Astrocyte (in vitro differentiated cells and primary cell): ENCODE measurements at regions not wholly inside any gene's neighbourhood (a gene's known extent, or its start where the extent isn't known, plus 50 kb on each side); places are given as distances from the start of the nearest gene placed in this dataset.

ENCODE experiments used
- DNase-seq: peaks from one replicate; pipeline ENCODE4 v3.0.0-alpha.2; 2010; ENCODE audit warnings: low read depth
- FAIRE-seq: peaks from 2 replicates; lab custom pipeline; 2011; peaks lifted over from hg19 to GRCh38; lab: Jason Lieb, UNC
- H2AFZ ChIP-seq: 2 replicates; pipeline ENCODE4 v1.6.0; 2012; ENCODE audit warnings: low read depth, low read length, inconsistent platforms
- H3K27ac ChIP-seq: 2 replicates; pipeline ENCODE4 v1.5.1; 2011; ENCODE audit warnings: low read depth, low read length, inconsistent platforms
- H3K27me3 ChIP-seq: 2 replicates; pipeline ENCODE4 v1.6.0; 2011; ENCODE audit warnings: low read length, inconsistent platforms; ENCODE audit not compliant: insufficient read depth
- H3K36me3 ChIP-seq: 2 replicates; pipeline ENCODE4 v1.5.1; 2011; ENCODE audit warnings: low read length, inconsistent platforms; ENCODE audit not compliant: insufficient read depth
- H3K4me1 ChIP-seq: 2 replicates; pipeline ENCODE4 v1.5.1; 2011; ENCODE audit warnings: low read length, inconsistent platforms; ENCODE audit not compliant: insufficient read depth
- H3K4me2 ChIP-seq: 2 replicates; pipeline ENCODE4 v1.6.0; 2012; ENCODE audit warnings: low read length, inconsistent platforms
- H3K4me3 ChIP-seq: 2 replicates; pipeline ENCODE4 v1.5.1; 2011; ENCODE audit warnings: low read depth, mild to moderate bottlenecking, low read length, inconsistent platforms; ENCODE audit not compliant: insufficient read depth
- H3K79me2 ChIP-seq: 2 replicates; pipeline ENCODE4 v1.6.0; 2012; ENCODE audit warnings: mild to moderate bottlenecking, low read length, inconsistent platforms; ENCODE audit not compliant: insufficient read depth
- H3K9ac ChIP-seq: 2 replicates; pipeline ENCODE4 v1.6.0; 2012; ENCODE audit warnings: mild to moderate bottlenecking, low read length, inconsistent platforms
- H3K9me3 ChIP-seq: 2 replicates; pipeline ENCODE4 v1.5.1; 2012; ENCODE audit warnings: low read depth, mild to moderate bottlenecking, low read length, inconsistent platforms; ENCODE audit not compliant: insufficient read depth
- H4K20me1 ChIP-seq: 2 replicates; pipeline ENCODE4 v1.6.0; 2012; ENCODE audit warnings: low read length, inconsistent platforms; ENCODE audit not compliant: insufficient read depth
- H3K27ac Mint-ChIP-seq: one replicate; pipeline ENCODE4 v1.8.0; 2021; ENCODE audit warnings: mild to moderate bottlenecking, mixed read lengths; ENCODE audit not compliant: unreplicated experiment
- H3K27me3 Mint-ChIP-seq: one replicate; pipeline ENCODE4 v1.8.0; 2021; ENCODE audit warnings: low read depth, mixed read lengths; ENCODE audit not compliant: unreplicated experiment
- H3K36me3 Mint-ChIP-seq: one replicate; pipeline ENCODE4 v1.8.0; 2021; ENCODE audit warnings: low read depth, mixed read lengths; ENCODE audit not compliant: unreplicated experiment
- H3K4me1 Mint-ChIP-seq: one replicate; pipeline ENCODE4 v1.8.0; 2021; ENCODE audit warnings: low read depth, mixed read lengths; ENCODE audit not compliant: unreplicated experiment
- H3K4me3 Mint-ChIP-seq: one replicate; pipeline ENCODE4 v1.8.0; 2021; ENCODE audit warnings: mild to moderate bottlenecking, moderate library complexity, mixed read lengths; ENCODE audit not compliant: unreplicated experiment
- H3K9me3 Mint-ChIP-seq: one replicate; pipeline ENCODE4 v1.8.0; 2021; ENCODE audit warnings: mild to moderate bottlenecking, mixed read lengths; ENCODE audit not compliant: unreplicated experiment
- EZH2 ChIP-seq: IDR thresholded peaks from 2 replicates; pipeline ENCODE4 v1.6.1; 2012; ENCODE audit warnings: mild to moderate bottlenecking, low read length, inconsistent platforms; ENCODE audit not compliant: insufficient read depth
- TF ChIP-seq, protein P1 (sequence below): IDR thresholded peaks from 2 replicates; pipeline ENCODE4 v1.5.1; 2011; ENCODE audit warnings: low read depth, mild to moderate bottlenecking, inconsistent platforms, low read length, moderate library complexity; ENCODE audit not compliant: insufficient read depth

DNA sequence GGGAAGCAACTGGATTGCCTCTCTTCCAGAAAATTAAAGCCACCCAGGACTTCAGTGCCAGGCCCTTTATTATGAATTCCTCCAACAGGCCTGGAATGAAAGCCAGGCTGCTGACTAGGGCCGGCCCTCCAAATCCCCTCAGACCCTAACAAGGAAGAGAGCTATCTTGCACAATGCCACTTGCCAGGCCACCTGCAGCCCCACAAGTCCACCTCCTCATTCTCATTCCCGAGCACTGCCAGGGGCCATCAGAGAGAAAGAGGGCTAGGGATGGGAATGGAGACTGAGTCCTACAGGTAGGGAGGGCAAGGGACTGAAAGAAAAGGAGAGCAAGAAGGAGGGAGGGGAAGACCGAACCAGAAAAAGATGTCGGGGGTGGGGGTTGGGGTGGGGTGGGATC, 86.5 kb downstream of the MRPL14 start:
- FAIRE-seq (no peak), DNase-seq (no peak)
- no peaks in the 10 kb centered on the region for H3K27me3 ChIP-seq
- Mint-ChIP-seq H3K27me3 (peaks cover 9% of the 10 kb centered on the region), H3K9me3 (no peaks in the 10 kb centered on the region), H3K27ac (peak overlapping the region; percentile 93), H3K36me3 (no peaks in the 10 kb centered on the region), H3K4me1 (peaks cover 42% of the 10 kb centered on the region), H3K4me3 (no peak overlapping the region)
- H2AFZ ChIP-seq = no peak overlapping the region
- peaks cover 38% of the 10 kb centered on the region for H3K4me1 ChIP-seq
- H3K9me3 ChIP-seq = no peaks in the 10 kb centered on the region
- no peak overlapping the region for H3K27ac ChIP-seq
- H3K79me2 ChIP-seq = no peaks in the 10 kb centered on the region
- no peak overlapping the region for H3K9ac ChIP-seq
- H3K4me2 ChIP-seq = no peak overlapping the region
- no peak for TF ChIP-seq EZH2
- TF ChIP-seq, protein P1, sequence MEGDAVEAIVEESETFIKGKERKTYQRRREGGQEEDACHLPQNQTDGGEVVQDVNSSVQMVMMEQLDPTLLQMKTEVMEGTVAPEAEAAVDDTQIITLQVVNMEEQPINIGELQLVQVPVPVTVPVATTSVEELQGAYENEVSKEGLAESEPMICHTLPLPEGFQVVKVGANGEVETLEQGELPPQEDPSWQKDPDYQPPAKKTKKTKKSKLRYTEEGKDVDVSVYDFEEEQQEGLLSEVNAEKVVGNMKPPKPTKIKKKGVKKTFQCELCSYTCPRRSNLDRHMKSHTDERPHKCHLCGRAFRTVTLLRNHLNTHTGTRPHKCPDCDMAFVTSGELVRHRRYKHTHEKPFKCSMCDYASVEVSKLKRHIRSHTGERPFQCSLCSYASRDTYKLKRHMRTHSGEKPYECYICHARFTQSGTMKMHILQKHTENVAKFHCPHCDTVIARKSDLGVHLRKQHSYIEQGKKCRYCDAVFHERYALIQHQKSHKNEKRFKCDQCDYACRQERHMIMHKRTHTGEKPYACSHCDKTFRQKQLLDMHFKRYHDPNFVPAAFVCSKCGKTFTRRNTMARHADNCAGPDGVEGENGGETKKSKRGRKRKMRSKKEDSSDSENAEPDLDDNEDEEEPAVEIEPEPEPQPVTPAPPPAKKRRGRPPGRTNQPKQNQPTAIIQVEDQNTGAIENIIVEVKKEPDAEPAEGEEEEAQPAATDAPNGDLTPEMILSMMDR = no peak
- no peak overlapping the region for H3K4me3 ChIP-seq
- H3K36me3 ChIP-seq = no peaks in the 10 kb centered on the region
- no peaks in the 10 kb centered on the region for H4K20me1 ChIP-seq

GRCh38 chr6:44039839-44040350, 87.4 kb downstream of the MRPL14 start:
- Histone ChIP-seq H3K4me2 (no peak overlapping the region), H3K9me3 (no peaks in the 10 kb centered on the region), H3K36me3 (no peaks in the 10 kb centered on the region), H4K20me1 (no peaks in the 10 kb centered on the region), H3K27ac (no peak overlapping the region), H3K9ac (no peak overlapping the region), H3K4me3 (no peak overlapping the region), H3K79me2 (no peaks in the 10 kb centered on the region), H3K27me3 (no peaks in the 10 kb centered on the region), H3K4me1 (peaks cover 42% of the 10 kb centered on the region), H2AFZ (no peak overlapping the region)
- FAIRE-seq = no peak
- Mint-ChIP-seq H3K36me3 (no peaks in the 10 kb centered on the region), H3K27ac (peak overlapping the region; percentile 35), H3K4me3 (no peak overlapping the region), H3K27me3 (peaks cover 9% of the 10 kb centered on the region), H3K9me3 (no peaks in the 10 kb centered on the region), H3K4me1 (peaks cover 50% of the 10 kb centered on the region)
- DNase-seq = no peak
- TF ChIP-seq, protein P1 = no peak
- TF ChIP-seq EZH2 = no peak

DNA sequence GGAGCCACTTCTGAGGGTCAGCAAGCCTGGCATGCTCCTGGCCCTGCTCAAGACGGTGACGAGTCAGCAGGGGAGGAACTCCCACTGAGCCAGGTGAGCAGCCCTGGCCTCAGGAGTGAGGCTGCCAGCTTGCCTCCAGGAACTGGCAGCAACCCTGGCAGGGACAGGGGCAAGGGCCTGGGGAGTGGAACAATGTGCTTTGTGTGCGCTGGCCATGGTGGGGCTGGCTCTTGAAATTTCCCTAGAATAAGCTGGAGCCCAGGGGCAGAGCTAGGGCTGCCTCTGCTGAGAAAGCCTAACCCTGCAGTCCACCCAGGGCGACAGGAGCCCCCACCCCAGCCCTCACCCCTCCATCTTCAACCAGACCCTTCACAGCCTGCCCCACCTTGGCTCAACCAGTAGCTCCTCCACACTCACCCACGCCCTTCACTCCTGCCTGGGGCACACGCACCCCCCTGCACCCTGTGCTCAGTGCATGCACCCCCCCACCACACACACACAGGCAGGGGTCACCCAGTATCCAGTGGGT, 88.0 kb downstream of the MRPL14 start:
- Mint-ChIP-seq H3K9me3 (no peaks in the 10 kb centered on the region), H3K27ac (peak overlapping the region; percentile 72), H3K4me3 (no peak overlapping the region), H3K36me3 (no peaks in the 10 kb centered on the region), H3K4me1 (peaks cover 54% of the 10 kb centered on the region), H3K27me3 (peaks cover 9% of the 10 kb centered on the region)
- H3K4me2 ChIP-seq = no peak overlapping the region
- TF ChIP-seq EZH2 = no peak
- TF ChIP-seq, protein P1 = no peak
- H3K4me3 ChIP-seq = no peak overlapping the region
- H4K20me1 ChIP-seq = no peaks in the 10 kb centered on the region
- H3K27me3 ChIP-seq = no peaks in the 10 kb centered on the region
- FAIRE-seq (no peak), DNase-seq (no peak)
- H3K9ac ChIP-seq = no peak overlapping the region
- no peak overlapping the region for H3K27ac ChIP-seq
- no peak overlapping the region for H2AFZ ChIP-seq
- peaks cover 45% of the 10 kb centered on the region for H3K4me1 ChIP-seq
- no peaks in the 10 kb centered on the region for H3K9me3 ChIP-seq
- no peaks in the 10 kb centered on the region for H3K79me2 ChIP-seq
- no peaks in the 10 kb centered on the region for H3K36me3 ChIP-seq
